ENCODE measurements at regions not wholly inside any gene's neighbourhood (a gene's known extent, or its start where the extent isn't known, plus 50 kb on each side); places are given as distances from the start of the nearest gene placed in this dataset.

DNA sequence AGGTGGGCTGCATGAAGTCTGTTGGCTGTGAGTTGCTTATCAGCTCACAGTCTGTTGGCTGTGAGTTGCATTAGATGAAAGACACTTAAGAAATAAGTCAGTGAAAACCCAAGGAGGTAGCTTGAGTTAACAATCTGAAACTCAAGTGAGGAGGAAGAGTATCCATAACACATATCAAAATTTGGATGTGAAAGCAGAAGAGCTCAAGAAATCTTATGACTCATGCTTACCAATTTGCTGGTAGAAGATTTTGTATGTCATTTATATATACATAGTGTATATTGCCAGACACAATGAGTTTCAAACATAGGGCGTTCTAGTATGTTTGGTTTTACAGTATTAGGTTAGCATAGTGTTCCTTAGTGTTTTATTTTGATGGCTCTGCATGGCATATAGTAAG is 107.4 kb downstream of the DDIT4L start:
- no peak for DNase-seq

GRCh38 chr4:100081491-100081890 is 108.8 kb downstream of the DDIT4L start:
- DNase-seq, result no peak

DNA sequence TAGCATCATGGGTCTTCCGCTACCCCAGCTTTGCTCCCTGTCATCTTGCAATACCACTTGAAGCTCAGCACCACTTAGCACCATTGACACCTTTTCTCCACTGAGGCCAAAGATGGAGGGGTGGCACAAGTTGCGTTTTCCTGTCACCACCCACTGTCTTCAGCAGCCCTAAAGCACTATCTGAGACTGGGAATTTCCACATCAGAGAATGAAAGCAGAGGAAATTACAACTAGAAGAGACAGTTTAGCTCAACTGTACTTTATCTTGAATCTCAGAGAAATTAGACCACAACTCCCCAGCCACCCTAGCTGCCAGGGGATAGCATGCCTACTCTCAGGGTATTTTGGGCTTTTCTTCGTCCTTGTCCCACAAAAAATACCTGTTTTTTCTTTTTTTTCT is 111.0 kb downstream of the DDIT4L start:
- no peak for DNase-seq

DNA sequence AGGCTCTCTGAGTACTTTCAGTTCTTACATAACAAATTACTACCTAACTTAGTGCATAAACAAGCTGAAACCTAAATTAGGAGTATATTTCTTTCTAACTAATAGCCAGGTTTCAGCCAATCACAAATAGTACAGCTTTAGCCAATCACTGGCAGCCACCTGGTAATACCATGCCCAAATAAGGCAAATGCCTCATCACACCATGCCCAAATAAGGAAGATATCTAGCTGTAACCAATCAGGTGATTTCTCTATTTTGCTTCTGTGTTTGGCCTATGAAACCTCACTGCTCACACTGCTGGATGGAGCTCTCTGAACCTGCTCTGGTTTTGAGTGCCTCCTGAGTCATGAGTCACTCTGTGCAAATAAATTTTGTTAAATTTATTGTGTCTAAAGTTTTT is 113.5 kb downstream of the DDIT4L start:
- no peak for DNase-seq

DNA sequence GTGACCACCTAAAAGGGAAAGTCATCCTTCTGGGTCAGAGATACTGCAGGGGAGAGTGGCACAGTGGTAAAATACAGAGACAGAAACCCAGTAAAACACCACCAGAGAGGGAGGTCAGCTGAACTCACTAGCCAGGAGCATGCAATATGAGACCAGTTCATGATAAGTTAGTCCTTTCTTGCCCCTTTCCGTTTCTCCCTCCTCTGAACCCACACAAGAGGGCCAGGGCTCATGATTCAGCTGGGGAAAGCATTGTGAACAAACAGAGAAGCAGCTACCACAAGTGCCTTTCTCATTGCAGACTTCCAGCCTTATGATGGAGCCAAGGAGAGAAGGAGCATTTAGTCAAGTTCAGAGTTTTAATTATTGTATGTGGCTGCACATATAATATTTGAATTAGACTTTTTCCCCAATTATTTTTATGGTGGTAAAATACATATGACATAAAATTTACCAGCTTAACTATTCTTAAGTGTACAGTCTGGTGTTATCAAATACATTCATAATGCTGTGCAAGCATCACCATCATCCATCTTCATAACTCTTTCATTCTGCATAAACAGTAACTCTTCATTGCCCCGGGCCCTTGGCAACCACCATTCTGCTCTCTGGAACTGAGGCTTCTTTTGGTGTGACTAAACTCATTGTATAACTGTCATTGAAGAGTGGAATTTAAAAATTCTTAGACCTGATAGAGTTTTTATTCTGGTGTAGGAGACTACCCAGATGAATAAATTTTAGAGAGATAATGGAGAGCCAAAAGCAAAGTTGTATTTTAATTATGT is 114.6 kb downstream of the DDIT4L start:
- no peak for DNase-seq

GRCh38 chr4:100075056-100075455 is 115.2 kb downstream of the DDIT4L start:
- no peak for DNase-seq

DNA sequence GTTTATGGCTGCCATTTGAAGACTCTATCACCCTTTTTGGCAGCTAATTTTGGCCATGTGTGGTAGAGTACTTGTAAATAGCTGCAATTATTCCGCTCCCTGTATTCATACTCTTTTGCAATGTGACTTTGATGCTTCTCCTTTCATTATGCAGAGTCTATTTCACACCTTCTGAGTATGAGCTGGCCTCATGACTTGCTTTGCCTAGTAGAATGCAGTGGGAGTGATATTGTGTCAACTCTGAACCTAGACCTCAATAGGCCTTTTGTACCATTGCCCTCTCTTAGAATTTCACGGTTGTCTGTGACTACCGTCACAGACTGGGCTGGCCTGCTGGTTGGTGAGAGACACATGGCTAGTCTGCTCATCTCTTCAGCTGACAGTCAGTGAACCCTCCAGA is 118.8 kb downstream of the DDIT4L start:
- no peak for DNase-seq

GRCh38 chr4:100070868-100071267 is 119.4 kb downstream of the DDIT4L start:
- no peak for DNase-seq

GRCh38 chr4:100069207-100069606 is 119.1 kb upstream of the H2AZ1 start:
- DNase-seq, result no peak

DNA sequence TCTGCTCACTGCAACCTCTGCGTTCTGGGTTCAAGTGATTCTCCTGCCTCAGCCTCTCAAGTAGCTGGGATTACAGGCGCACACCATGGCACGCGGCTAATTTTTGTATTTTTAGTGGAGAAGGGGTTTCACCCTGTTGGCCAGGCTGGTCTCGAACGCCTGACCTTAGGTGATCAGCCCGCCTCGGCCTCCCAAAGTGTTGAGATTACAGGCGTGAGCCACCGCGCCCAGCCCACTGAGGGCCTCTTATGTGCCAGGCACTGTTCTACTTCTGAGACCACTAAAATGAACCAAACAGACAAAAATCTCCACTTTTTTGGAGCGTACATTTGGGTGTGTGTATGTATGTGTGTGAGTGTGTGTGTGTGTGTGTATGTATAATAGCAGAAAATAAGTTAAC is 117.2 kb upstream of the H2AZ1 start:
- no peak for DNase-seq

DNA sequence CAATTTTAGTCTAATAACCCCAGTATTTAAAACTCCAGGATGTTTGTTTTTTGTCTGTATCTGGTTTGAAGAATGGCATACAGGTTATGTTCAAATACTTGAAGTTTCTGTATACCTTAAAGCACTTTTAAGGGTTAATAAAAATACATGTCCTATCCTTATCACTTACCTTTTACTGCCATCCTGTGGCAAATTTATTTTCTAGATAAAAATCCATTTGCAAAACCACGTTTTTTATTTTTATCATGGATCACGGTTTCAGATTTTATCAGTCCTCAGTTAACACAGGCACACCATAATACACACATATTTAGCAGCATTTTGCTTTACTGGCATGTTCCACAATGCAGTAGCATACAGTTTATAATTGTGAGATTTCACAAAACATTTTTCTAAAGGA is 113.3 kb upstream of the H2AZ1 start:
- DNase-seq, result no peak

GRCh38 chr4:100062921-100063320 is 112.8 kb upstream of the H2AZ1 start:
- no peak for DNase-seq

- DNase-seq, result no peak
Observed at GRCh38 chr4:100061835-100062234, 111.8 kb upstream of the H2AZ1 start.

GRCh38 chr4:100060765-100061416 is 110.8 kb upstream of the H2AZ1 start:
- no peak for DNase-seq

DNA sequence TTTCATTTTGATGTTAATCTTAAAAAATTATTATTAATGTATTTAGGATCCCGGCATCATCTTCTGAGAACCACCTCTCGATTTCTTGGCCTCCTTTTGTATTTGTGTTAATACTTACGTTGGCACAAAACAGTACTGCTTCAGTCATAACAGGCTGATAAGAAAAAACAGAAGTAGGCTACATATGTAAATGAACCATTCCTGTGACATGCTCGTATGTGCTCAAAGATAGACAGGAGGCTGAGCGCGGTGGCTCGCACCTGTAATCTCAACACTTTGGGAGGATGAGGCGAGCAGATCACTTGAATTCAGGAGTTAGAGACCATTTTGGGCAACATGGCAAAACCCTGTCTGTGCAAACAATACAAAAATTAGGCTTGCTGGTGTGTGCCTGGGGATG is 109.4 kb upstream of the H2AZ1 start:
- DNase-seq, result no peak

DNA sequence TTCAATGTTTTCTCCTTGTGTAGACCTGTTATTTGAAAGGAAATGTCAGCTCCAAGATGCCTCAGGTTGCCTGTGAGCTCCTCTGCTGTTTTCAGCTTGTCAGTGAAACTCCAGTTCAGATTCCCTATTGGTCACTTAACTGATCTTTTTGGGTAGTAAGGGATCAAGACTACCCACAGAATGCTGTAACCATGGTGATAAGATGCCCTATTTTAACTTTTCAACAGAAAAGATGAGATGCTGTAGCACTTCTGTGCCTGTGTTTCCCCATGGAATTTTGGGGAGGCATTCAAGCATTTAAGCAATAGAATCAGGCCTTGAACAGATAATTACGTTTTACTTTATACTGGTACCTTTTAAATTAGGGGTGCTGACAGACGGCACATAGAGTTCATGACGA is 106.6 kb upstream of the H2AZ1 start:
- DNase-seq, result no peak

DNA sequence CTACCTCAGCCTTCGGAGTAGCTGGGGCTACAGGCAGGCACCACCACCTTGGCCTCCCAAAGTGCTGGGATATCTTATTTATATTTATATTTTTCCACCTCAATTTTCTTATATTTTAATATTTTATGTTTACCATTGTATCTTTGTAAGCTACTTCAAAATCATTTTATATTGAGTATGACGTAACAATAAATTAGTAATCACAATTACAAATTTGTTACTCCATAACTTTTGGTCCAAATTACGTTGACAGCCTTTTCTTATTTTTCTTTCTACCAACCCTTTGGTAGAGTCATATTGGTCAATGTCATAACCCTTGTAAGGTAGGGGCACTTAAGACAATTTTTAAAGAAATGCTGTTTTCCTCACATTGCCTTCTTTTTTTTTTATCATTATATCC is 104.0 kb upstream of the H2AZ1 start:
- DNase-seq, result no peak

DNA sequence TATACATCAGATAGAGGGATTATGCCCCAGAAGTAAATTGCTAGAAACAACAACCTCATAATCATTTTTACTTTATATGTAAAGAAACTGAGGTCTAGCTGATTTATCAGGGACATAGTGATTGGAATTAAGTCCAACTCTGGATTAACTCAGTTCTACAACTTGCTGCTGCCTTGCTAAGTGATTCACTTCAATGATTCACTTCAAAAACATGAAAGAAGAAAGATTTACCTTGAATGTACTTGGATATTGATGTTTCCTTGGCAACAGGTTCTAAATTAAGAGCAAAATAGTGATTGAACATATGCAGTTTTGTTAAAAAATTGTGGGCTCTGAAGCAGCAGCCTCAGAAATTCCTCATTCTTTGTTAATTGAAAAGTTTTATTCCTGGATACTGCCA is 99.8 kb upstream of the H2AZ1 start:
- DNase-seq, result no peak

- no peak for DNase-seq
Observed at GRCh38 chr4:100042711-100043110, 92.6 kb upstream of the H2AZ1 start.

- DNase-seq, result no peak
Observed at GRCh38 chr4:100042235-100042634, 92.2 kb upstream of the H2AZ1 start.

GRCh38 chr4:100041646-100042045 is 91.6 kb upstream of the H2AZ1 start:
- no peak for DNase-seq

DNA sequence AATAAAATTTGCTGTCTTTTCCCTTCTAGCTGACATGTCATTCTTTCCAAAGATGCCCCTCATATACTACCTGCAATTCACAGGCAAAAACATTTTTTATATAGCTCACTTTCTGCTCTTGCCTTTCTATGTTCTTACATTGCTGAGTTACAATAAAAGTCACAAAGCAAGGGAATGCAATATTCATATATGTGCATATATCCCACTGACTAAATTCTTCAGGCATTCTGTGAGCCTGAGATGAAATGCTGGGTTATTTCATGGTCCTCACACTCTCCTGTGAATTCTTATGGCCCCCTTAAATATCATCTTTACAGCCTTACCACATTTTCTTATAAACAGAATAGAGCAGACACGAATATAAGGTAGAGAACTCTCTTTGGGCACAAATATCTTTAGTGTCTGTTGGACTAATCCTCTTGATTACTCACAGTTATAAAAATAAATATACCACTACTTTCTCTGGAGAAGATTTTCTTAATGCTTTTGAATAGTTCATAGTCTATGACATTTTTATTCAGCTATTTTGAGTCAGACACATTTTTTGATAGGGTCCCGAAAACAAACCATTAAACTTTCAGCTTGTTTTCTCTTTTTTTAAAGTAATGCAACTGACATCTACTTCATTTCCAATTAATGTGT is 84.1 kb upstream of the H2AZ1 start:
- DNase-seq, result no peak

DNA sequence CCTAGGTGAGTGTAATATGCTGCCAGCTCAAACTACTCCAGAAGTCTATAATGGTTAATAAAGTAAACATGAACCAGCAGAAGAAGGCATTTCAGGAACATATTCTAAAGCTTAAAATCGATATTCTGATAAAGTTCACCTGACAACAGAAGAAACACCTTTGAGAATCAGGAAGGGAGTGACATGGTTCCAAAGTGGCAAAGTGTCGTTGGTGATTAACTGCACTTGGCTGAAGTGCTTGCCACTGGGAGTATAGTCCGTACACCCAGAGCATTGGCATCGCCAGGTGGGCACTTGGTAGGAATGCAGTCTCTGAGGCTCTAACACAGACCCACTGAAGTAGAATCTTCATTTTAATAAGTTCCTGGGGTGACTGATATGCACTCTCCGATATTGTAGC is 76.0 kb upstream of the H2AZ1 start:
- DNase-seq, result no peak

GRCh38 chr4:100023800-100024199 is 73.7 kb upstream of the H2AZ1 start:
- no peak for DNase-seq

Measured in activated CD8-positive, alpha-beta memory T cell treated with anti-CD3 and anti-CD28 coated beads, Interleukin-2, amount 50 U/mL, for 48 hours (primary cell).